NT2/D1 (cell line): ENCODE measurements at regions not wholly inside any gene's neighbourhood (a gene's known extent, or its start where the extent isn't known, plus 50 kb on each side); places are given as distances from the start of the nearest gene placed in this dataset.
"Not testable (repeated sequence)": the region's sequence is repeated elsewhere in the genome, so short reads cannot be mapped to it uniquely, and the experiment has no call there.

ENCODE experiments used
- DNase-seq: peaks from one replicate; pipeline ENCODE4 v3.0.0-alpha.2; 2011; ENCODE audit warnings: low read depth, low spot score
- H3K27me3 ChIP-seq: 2 replicates; pipeline ENCODE4 v1.6.0; 2011; ENCODE audit warnings: mild to moderate bottlenecking; ENCODE audit not compliant: insufficient read length, insufficient read depth
- H3K36me3 ChIP-seq: 2 replicates; pipeline ENCODE4 v1.6.1; 2011; ENCODE audit warnings: mild to moderate bottlenecking, low read length, mixed read lengths; ENCODE audit not compliant: insufficient read depth, insufficient read length
- H3K4me1 ChIP-seq: 2 replicates; pipeline ENCODE4 v1.5.1; 2011; ENCODE audit not compliant: insufficient read depth, insufficient read length
- H3K4me3 ChIP-seq: 2 replicates; pipeline ENCODE4 v1.5.1; 2011; ENCODE audit warnings: low read depth; ENCODE audit not compliant: insufficient read length
- H3K9ac ChIP-seq: 2 replicates; pipeline ENCODE4 v1.6.0; 2011; ENCODE audit warnings: low read depth; ENCODE audit not compliant: insufficient read length
- H3K9me3 ChIP-seq: 2 replicates; pipeline ENCODE4 v1.5.1; 2011; ENCODE audit warnings: mild to moderate bottlenecking, low read length; ENCODE audit not compliant: insufficient read depth
- SUZ12 ChIP-seq: IDR thresholded peaks from 2 replicates; pipeline ENCODE4 v1.6.1; 2011; ENCODE audit not compliant: insufficient read length, insufficient read depth; ENCODE audit errors: extremely low read depth
- YY1 ChIP-seq: IDR thresholded peaks from 2 replicates; pipeline ENCODE4 v1.6.1; 2011; ENCODE audit not compliant: insufficient read length, insufficient read depth
- ZNF274 ChIP-seq: IDR thresholded peaks from 2 replicates; pipeline ENCODE4 v1.6.1; 2011; ENCODE audit warnings: mild to moderate bottlenecking, low read depth, low read length

DNA sequence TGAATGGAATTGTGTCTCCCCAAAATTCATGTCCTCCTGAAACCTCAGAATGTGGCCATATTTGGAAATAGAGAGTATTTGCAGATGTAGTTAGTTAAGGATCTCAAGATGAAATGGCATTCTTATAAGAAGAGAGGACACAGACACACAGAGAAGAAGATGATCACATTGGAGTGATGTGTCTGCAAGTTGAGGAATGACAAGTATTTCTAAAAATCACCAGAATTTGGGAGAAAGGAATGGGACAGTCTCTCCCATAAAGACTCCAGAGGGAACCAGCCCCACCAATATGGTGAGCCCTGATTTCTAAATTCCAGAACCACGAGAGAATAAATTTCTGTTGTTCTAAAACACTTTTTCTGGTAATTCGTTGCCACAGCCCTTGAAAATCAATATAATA is 166.3 kb downstream of the C1D start:
- no peak overlapping the region for H3K9ac ChIP-seq
- H3K27me3 ChIP-seq, result peaks cover 9% of the 10 kb centered on the region
- DNase-seq, result no peak
- no peaks in the 10 kb centered on the region for H3K36me3 ChIP-seq
- H3K4me1 ChIP-seq, result peaks cover 4% of the 10 kb centered on the region
- TF ChIP-seq YY1 (no peak), ZNF274 (no peak), SUZ12 (no peak)
- no peak overlapping the region for H3K4me3 ChIP-seq
- no peaks in the 10 kb centered on the region for H3K9me3 ChIP-seq

DNA sequence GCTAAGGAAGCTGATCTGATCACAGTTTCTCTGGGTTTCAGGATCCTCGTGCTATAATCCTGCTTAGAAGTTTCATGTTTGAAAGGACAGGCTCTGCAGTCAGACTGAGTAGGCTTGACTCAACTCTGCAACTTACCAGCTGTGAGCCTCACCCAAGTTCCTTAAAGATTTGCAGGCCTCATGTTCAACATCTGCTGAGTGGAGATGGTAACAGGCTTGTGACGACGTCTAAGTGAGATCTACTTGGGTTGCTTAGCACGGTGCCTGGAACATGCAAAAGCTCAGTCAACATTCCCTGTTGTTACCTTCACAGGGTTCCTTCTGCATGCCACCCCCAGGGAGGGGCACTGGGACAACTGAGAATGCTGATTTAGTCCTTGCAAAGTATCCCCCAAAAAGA is 164.2 kb downstream of the C1D start:
- DNase-seq, result no peak
- H3K36me3 ChIP-seq, result no peaks in the 10 kb centered on the region
- peaks cover 9% of the 10 kb centered on the region for H3K27me3 ChIP-seq
- H3K4me3 ChIP-seq, result no peak overlapping the region
- TF ChIP-seq YY1 (no peak), SUZ12 (no peak), ZNF274 (no peak)
- H3K9me3 ChIP-seq, result no peaks in the 10 kb centered on the region
- H3K9ac ChIP-seq, result no peak overlapping the region
- peaks cover 4% of the 10 kb centered on the region for H3K4me1 ChIP-seq

- Histone ChIP-seq H3K9ac (no peak overlapping the region), H3K36me3 (no peaks in the 10 kb centered on the region), H3K27me3 (peaks cover 9% of the 10 kb centered on the region), H3K9me3 (no peaks in the 10 kb centered on the region), H3K4me1 (peaks cover 4% of the 10 kb centered on the region), H3K4me3 (no peak overlapping the region)
- peak; percentile 23 for DNase-seq
- TF ChIP-seq SUZ12, result no peak
- no peak for TF ChIP-seq ZNF274
- TF ChIP-seq YY1, result no peak
These were observed 163.6 kb downstream of the C1D start for GRCh38 chr2:67899187-67899586.

DNA sequence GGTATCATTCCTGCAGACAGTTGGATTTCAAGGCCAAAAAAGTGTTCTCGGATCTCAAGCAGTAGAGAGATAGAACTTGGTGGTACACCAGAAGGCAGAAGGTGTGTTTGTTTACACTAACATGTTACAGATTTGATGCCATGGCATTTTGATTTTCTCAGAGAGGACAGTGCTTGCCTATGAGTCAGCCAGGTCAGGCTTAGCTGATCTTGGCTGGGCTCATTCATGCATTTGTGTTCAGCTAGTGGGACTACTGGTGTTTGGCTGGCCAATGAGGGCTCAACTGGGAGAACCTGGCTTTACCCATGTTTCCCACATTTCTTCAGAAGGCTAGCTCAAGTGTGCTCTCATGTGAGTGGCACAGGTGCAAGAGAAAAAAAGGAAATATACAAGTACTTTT is 162.0 kb downstream of the C1D start:
- DNase-seq, result no peak
- Histone ChIP-seq H3K9ac (no peak overlapping the region), H3K4me1 (peaks cover 4% of the 10 kb centered on the region), H3K27me3 (peaks cover 9% of the 10 kb centered on the region), H3K4me3 (no peak overlapping the region), H3K36me3 (no peaks in the 10 kb centered on the region), H3K9me3 (no peaks in the 10 kb centered on the region)
- TF ChIP-seq YY1, result no peak
- TF ChIP-seq ZNF274, result no peak
- no peak for TF ChIP-seq SUZ12

DNA sequence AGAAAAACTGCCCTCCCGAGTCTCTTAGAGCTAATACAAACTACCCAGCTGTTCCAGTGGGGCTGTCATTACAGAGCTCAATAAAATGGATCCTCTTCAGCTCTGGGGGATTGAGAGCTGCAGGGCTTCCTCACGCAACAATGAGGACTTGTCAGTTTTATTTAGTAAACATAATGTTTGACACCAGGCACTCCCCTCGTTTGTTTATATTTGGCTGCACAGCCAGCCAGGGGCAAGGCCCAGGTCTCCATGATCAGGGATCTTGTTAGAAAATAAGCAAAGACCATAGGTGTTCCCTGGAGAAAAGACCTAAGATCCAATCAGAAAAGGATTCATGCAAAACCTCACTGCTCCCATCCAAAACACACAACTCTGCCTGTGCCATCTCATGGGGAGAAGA is 158.2 kb downstream of the C1D start:
- Histone ChIP-seq H3K36me3 (no peaks in the 10 kb centered on the region), H3K9ac (no peak overlapping the region), H3K9me3 (no peaks in the 10 kb centered on the region), H3K4me1 (no peaks in the 10 kb centered on the region), H3K27me3 (no peaks in the 10 kb centered on the region), H3K4me3 (no peak overlapping the region)
- TF ChIP-seq SUZ12, result no peak
- TF ChIP-seq YY1, result no peak
- TF ChIP-seq ZNF274, result no peak
- DNase-seq, result no peak

GRCh38 chr2:67904966-67905365 is 157.8 kb downstream of the C1D start:
- Histone ChIP-seq H3K27me3 (no peaks in the 10 kb centered on the region), H3K9ac (no peak overlapping the region), H3K36me3 (no peaks in the 10 kb centered on the region), H3K4me1 (no peaks in the 10 kb centered on the region), H3K9me3 (no peaks in the 10 kb centered on the region), H3K4me3 (no peak overlapping the region)
- no peak for DNase-seq
- TF ChIP-seq SUZ12 (no peak), YY1 (no peak), ZNF274 (no peak)

- H3K4me1 ChIP-seq, H3K27me3 ChIP-seq, H3K4me3 ChIP-seq, H3K9me3 ChIP-seq, DNase-seq, H3K36me3 ChIP-seq, H3K9ac ChIP-seq: not testable (repeated sequence)
These were observed 156.3 kb downstream of the C1D start for GRCh38 chr2:67906547-67906946.

- Histone ChIP-seq H3K4me3 (no peak overlapping the region), H3K9me3 (no peaks in the 10 kb centered on the region), H3K36me3 (no peaks in the 10 kb centered on the region), H3K9ac (no peak overlapping the region), H3K27me3 (no peaks in the 10 kb centered on the region), H3K4me1 (peaks cover 2% of the 10 kb centered on the region)
- DNase-seq, result no peak
- TF ChIP-seq ZNF274, result no peak
- TF ChIP-seq YY1, result no peak
- no peak for TF ChIP-seq SUZ12
These were observed 145.3 kb downstream of the C1D start for GRCh38 chr2:67917332-67918054.
